GM19397 (cell line): ENCODE measurements at regions not wholly inside any gene's neighbourhood (a gene's known extent, or its start where the extent isn't known, plus 50 kb on each side); places are given as distances from the start of the nearest gene placed in this dataset.

Source experiments
- ATAC-seq: cut with Tn5 transposase; IDR thresholded peaks from one replicate; pipeline ENCODE4 v1.9.1; 2021; ENCODE audit warnings: mild to moderate bottlenecking, moderate library complexity; ENCODE audit not compliant: unreplicated experiment

- ATAC-seq = no peak
Measured at GRCh38 chr7:18200266-18200665, 172.6 kb upstream of the PRPS1L1 start.

GRCh38 chr7:18200855-18201254 lies 173.2 kb upstream of the PRPS1L1 start:
- ATAC-seq = no peak

- ATAC-seq = no peak
Measured at GRCh38 chr7:18201350-18201749, 173.7 kb upstream of the PRPS1L1 start.

- no peak for ATAC-seq
Measured at GRCh38 chr7:18202315-18203045, 174.8 kb upstream of the PRPS1L1 start.

GRCh38 chr7:18206331-18206730 lies 178.7 kb upstream of the PRPS1L1 start:
- ATAC-seq = no peak

- no peak for ATAC-seq
Measured at GRCh38 chr7:18208921-18209320, 181.3 kb upstream of the PRPS1L1 start.

- ATAC-seq = no peak
Measured at GRCh38 chr7:18210377-18210776, 182.7 kb upstream of the PRPS1L1 start.

- ATAC-seq = no peak
Measured at GRCh38 chr7:18210788-18211187, 183.1 kb upstream of the PRPS1L1 start.

GRCh38 chr7:18212308-18212707 lies 184.7 kb upstream of the PRPS1L1 start:
- no peak for ATAC-seq

GRCh38 chr7:18212758-18213157 lies 185.1 kb upstream of the PRPS1L1 start:
- ATAC-seq = no peak

GRCh38 chr7:18213652-18214051 lies 186.0 kb upstream of the PRPS1L1 start:
- ATAC-seq = no peak

GRCh38 chr7:18216270-18216669 lies 188.6 kb upstream of the PRPS1L1 start:
- no peak for ATAC-seq

- no peak for ATAC-seq
Measured at GRCh38 chr7:18221377-18222293, 194.0 kb upstream of the PRPS1L1 start.

GRCh38 chr7:18222636-18223035 lies 195.0 kb upstream of the PRPS1L1 start:
- ATAC-seq = no peak

- ATAC-seq = no peak
Measured at GRCh38 chr7:18224138-18224537, 196.5 kb upstream of the PRPS1L1 start.

- ATAC-seq = peak; percentile 52
Measured at GRCh38 chr7:18225067-18225466, 197.4 kb upstream of the PRPS1L1 start.

- ATAC-seq = no peak
Measured at GRCh38 chr7:18226598-18226997, 199.0 kb upstream of the PRPS1L1 start.

GRCh38 chr7:18228686-18229085 lies 201.0 kb upstream of the PRPS1L1 start:
- no peak for ATAC-seq

GRCh38 chr7:18230271-18230670 lies 202.6 kb upstream of the PRPS1L1 start:
- no peak for ATAC-seq

GRCh38 chr7:18231854-18232253 lies 204.2 kb upstream of the PRPS1L1 start:
- ATAC-seq = no peak

GRCh38 chr7:18234519-18234918 lies 206.9 kb upstream of the PRPS1L1 start:
- ATAC-seq = no peak

GRCh38 chr7:18235819-18236218 lies 208.2 kb upstream of the PRPS1L1 start:
- no peak for ATAC-seq
